Esophagus (tissue), 2 donors: ENCODE measurements at regions not wholly inside any gene's neighbourhood (a gene's known extent, or its start where the extent isn't known, plus 50 kb on each side); places are given as distances from the start of the nearest gene placed in this dataset.

Source experiments
- H3K27ac ChIP-seq, 2 donors: one replicate each; pipeline ENCODE4 v1.5.1; 2013; ENCODE audit warnings: low read depth in 2 of 2, mild to moderate bottlenecking in 2 of 2, inconsistent platforms in 1 of 2, low read length in 1 of 2, moderate library complexity in 1 of 2
- H3K27me3 ChIP-seq, 2 donors: one replicate each; pipeline ENCODE4 v1.6.1; 2013; ENCODE audit warnings: low read length in 2 of 2, control low read depth in 1 of 2, mild to moderate bottlenecking in 1 of 2; ENCODE audit not compliant: insufficient read depth in 2 of 2, control insufficient read depth in 1 of 2
- H3K36me3 ChIP-seq, 2 donors: one replicate each; pipeline ENCODE4 v1.6.1; 2013; ENCODE audit warnings: low read length in 1 of 2; ENCODE audit not compliant: control insufficient read depth in 2 of 2, insufficient read depth in 2 of 2
- H3K4me1 ChIP-seq, 2 donors: one replicate each; pipeline ENCODE4 v1.6.1; 2013; ENCODE audit warnings: low read length in 1 of 2; ENCODE audit not compliant: control insufficient read depth in 2 of 2, insufficient read depth in 2 of 2
- H3K4me3 ChIP-seq, 2 donors: one replicate each; pipeline ENCODE4 v1.5.1; 2013; ENCODE audit warnings: low read length in 2 of 2, mild to moderate bottlenecking in 2 of 2, low read depth in 1 of 2, moderate library complexity in 1 of 2
- H3K9me3 ChIP-seq, 2 donors: one replicate each; pipeline ENCODE4 v1.6.1; 2013; ENCODE audit warnings: mild to moderate bottlenecking in 2 of 2, low read depth in 1 of 2, low read length in 1 of 2, moderate library complexity in 1 of 2; ENCODE audit not compliant: control insufficient read depth in 2 of 2, insufficient read depth in 1 of 2
- WGBS, 2 donors: extraction: QIAGEN DNeasy Blood & Tissue Kit; methylation state at CpG; one replicate each; pipeline ENCODE4 v1.1.7; 2013; 5-methylcytosine and 5-hydroxymethylcytosine counted together
- donor health status: healthy with polysubstance abuse.
- donor health status: Bipolar disorder and iron deficiency.

GRCh38 chr13:33686772-33687480, 131.0 kb upstream of the RFC3 start:
- WGBS, 2 donors, result 75% methylated on average over 7 of the region's 7 CpGs

DNA sequence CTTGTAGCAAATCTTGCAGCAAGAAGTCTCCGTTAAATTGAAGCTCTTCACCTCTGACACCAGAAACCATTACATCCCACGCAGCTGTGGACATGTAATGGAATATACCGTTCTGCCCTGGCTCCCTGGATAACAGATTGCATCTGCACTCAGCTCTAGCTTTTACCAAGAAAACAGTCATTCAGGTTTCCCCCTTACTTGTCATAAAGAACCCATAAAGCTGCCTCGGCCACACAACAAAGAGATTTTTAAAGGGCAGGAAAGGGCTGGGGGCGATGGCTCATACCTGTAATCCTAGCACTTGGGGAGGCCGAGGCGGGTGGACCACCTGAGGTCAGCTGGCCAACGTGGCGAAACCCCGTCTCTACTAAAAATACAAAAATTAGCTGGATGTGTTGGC, 127.6 kb upstream of the RFC3 start:
- Histone ChIP-seq H3K9me3 (peaks cover 0 to 2% of the 10 kb centered on the region in 2 donors), H3K27me3 (no peaks in the 10 kb centered on the region), H3K4me3 (no peak overlapping the region), H3K4me1 (no peaks in the 10 kb centered on the region), H3K36me3 (no peaks in the 10 kb centered on the region), H3K27ac (no peak overlapping the region)
- WGBS, 2 donors, result 87 to 91% methylated on average over 10 of the region's 10 CpGs

More at GRCh38 chr13:33686772-33687480, 131.0 kb upstream of the RFC3 start:
- Histone ChIP-seq H3K27me3 (no peaks in the 10 kb centered on the region), H3K27ac (no peak overlapping the region), H3K4me3 (no peak overlapping the region), H3K9me3 (peaks cover 0 to 2% of the 10 kb centered on the region in 2 donors), H3K36me3 (no peaks in the 10 kb centered on the region), H3K4me1 (no peaks in the 10 kb centered on the region)

- H3K4me3 ChIP-seq, result no peak overlapping the region
- no peaks in the 10 kb centered on the region for H3K27me3 ChIP-seq
- 94 to 95% methylated on average over 11 of the region's 11 CpGs for WGBS, 2 donors
- H3K36me3 ChIP-seq, result no peaks in the 10 kb centered on the region
- no peaks in the 10 kb centered on the region for H3K4me1 ChIP-seq
- H3K9me3 ChIP-seq, result no peaks in the 10 kb centered on the region
- H3K27ac ChIP-seq, result no peak overlapping the region
Measured at GRCh38 chr13:33691980-33692379, 126.0 kb upstream of the RFC3 start.

GRCh38 chr13:33692531-33692930, 125.4 kb upstream of the RFC3 start:
- Histone ChIP-seq H3K27me3 (no peaks in the 10 kb centered on the region), H3K27ac (no peak overlapping the region), H3K36me3 (no peaks in the 10 kb centered on the region), H3K4me3 (no peak overlapping the region), H3K4me1 (no peaks in the 10 kb centered on the region), H3K9me3 (no peaks in the 10 kb centered on the region)
- 58 to 76% methylated on average over 2 of the region's 2 CpGs for WGBS, 2 donors

GRCh38 chr13:33694546-33694945, 123.4 kb upstream of the RFC3 start:
- Histone ChIP-seq H3K27me3 (no peaks in the 10 kb centered on the region), H3K4me1 (no peaks in the 10 kb centered on the region), H3K36me3 (no peaks in the 10 kb centered on the region), H3K4me3 (no peak overlapping the region), H3K9me3 (no peaks in the 10 kb centered on the region), H3K27ac (no peak overlapping the region)

DNA sequence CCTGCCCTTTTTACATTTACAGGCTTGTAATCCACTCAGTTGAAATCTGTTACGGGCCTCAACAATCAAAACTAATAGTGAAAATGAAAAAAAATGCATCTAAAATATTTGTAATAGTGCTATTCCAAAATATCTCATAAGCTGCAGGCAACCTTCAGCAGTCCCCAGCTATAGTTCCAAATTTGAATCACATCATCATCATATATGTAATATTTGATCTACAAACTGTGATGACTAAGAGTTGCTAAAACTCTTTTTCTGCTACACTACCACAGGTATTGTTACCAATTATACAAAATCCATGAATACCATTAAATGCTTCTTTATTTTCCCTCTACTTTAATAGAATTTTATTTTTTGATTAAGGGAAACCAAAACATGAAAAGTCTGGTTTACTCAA, 121.4 kb upstream of the RFC3 start:
- H3K9me3 ChIP-seq, result no peaks in the 10 kb centered on the region
- H3K27ac ChIP-seq, result no peak overlapping the region
- no peaks in the 10 kb centered on the region for H3K4me1 ChIP-seq
- H3K27me3 ChIP-seq, result no peaks in the 10 kb centered on the region
- H3K36me3 ChIP-seq, result no peaks in the 10 kb centered on the region
- H3K4me3 ChIP-seq, result no peak overlapping the region
- 46 to 84% methylated on average over 1 of the region's 1 CpG for WGBS, 2 donors

DNA sequence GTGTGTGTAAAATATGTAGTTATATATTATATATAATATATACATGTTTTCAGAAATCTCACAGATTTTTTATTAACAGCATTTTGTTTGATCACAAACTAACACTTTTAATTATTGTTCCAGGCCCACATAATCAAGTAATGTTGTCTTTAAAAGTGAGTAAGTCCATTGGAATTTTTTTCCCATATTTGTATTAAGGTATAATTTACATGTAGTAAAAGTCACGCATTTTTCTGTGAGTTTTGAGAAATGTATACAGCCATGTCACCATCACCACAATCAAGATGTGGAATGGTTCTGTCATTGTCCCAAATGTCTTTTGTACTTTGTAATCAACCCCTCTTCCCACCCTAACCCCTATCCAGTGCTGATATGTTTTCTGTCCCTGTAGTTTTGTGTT, 120.0 kb upstream of the RFC3 start:
- no peaks in the 10 kb centered on the region for H3K4me1 ChIP-seq
- no peaks in the 10 kb centered on the region for H3K27me3 ChIP-seq
- WGBS, 2 donors, result 92 to 98% methylated on average over 1 of the region's 1 CpG
- H3K27ac ChIP-seq, result no peak overlapping the region
- no peaks in the 10 kb centered on the region for H3K9me3 ChIP-seq
- H3K36me3 ChIP-seq, result no peaks in the 10 kb centered on the region
- no peak overlapping the region for H3K4me3 ChIP-seq

GRCh38 chr13:33707449-33707848, 110.5 kb upstream of the RFC3 start:
- WGBS, 2 donors, result 86 to 91% methylated on average over 3 of the region's 3 CpGs
- Histone ChIP-seq H3K4me3 (no peak overlapping the region), H3K4me1 (no peaks in the 10 kb centered on the region), H3K27ac (no peak overlapping the region), H3K9me3 (no peaks in the 10 kb centered on the region), H3K36me3 (no peaks in the 10 kb centered on the region), H3K27me3 (no peaks in the 10 kb centered on the region)

DNA sequence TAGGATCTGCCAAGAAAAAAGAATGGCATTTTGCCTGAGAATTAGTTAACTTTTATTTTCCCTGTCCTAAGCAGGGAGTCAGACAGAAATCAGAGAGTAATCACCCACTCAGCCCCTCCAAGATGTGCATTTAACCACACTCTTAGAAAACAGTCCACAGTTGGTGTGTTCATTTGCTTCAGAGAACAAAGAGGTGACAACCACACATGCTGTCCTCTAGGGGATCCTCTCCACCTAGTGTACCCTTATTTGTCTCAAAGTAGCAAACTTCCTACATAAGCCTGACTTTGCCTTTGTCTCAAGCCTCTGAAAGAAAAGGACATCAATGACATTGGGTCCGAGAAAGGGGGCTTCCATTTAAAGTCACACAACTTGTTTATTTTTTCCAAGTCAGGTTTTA, 107.0 kb upstream of the RFC3 start:
- Histone ChIP-seq H3K4me1 (no peaks in the 10 kb centered on the region), H3K27me3 (no peaks in the 10 kb centered on the region), H3K36me3 (no peaks in the 10 kb centered on the region), H3K4me3 (no peak overlapping the region), H3K9me3 (no peaks in the 10 kb centered on the region), H3K27ac (no peak overlapping the region)
- 67 to 72% methylated on average over 1 of the region's 1 CpG for WGBS, 2 donors

DNA sequence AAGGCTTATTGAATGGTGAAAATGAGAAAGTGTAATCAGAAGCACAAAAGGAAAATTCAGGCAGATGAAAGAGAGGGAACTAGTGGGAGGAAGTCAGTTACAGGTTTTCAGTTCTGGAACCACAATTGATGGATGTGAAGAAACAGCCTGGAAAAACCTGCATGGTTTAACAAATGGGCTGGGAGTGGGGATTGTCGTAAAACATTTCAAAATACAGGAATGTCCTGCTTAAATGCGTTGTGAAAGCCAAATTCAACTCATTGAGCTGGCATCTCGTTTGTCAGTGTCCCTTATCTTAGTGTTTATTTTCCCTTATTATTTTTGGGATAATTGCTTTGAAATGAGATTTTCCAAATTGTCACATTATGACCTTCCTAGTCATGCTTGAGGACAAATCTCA, 106.5 kb upstream of the RFC3 start:
- H3K36me3 ChIP-seq, result no peaks in the 10 kb centered on the region
- no peaks in the 10 kb centered on the region for H3K27me3 ChIP-seq
- no peak overlapping the region for H3K4me3 ChIP-seq
- no peaks in the 10 kb centered on the region for H3K9me3 ChIP-seq
- 47 to 50% methylated on average over 3 of the region's 3 CpGs for WGBS, 2 donors
- no peaks in the 10 kb centered on the region for H3K4me1 ChIP-seq
- no peak overlapping the region for H3K27ac ChIP-seq
